ENCODE measurements at regions not wholly inside any gene's neighbourhood (a gene's known extent, or its start where the extent isn't known, plus 50 kb on each side); places are given as distances from the start of the nearest gene placed in this dataset.

DNA sequence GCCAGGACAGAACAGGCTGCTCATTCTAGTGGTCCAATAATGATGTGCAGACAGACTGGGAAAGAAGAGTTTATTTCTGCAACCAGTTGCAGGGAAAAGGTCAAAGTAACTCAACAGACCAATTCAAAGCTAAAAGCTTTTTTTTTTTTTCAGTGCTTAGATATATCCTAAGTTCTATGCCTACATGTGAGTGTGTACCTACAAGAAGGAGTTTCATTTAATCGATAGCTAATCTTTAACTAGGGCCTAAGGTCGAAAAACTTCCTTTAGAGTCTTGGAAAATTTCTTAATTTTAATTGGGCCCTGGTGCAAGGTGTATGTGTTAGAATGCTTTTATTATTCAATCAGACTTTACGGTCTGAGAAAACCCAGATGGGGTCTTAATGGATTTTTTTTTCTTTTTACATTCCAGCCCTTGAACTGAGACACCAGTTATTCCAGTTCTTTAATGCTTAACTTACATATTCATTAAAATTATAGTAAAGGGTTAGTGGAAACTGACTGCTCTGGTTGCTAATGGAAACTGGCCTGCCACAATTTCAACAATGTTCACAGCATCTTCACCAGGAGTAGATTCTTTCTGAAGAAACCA lies 365.3 kb downstream of the MTRR start:
- no peaks in the 10 kb centered on the region for H3K9me3 ChIP-seq
- H3K79me2 ChIP-seq (ENCODE audit: insufficient read depth) = no peaks in the 10 kb centered on the region
- TF ChIP-seq JUND (IDR thresholded peaks at IDR 0.05) = no peak
- TF ChIP-seq FOXM1 (IDR thresholded peaks at IDR 0.05; ENCODE audit: low read depth) = no peak
- TF ChIP-seq, protein P1, sequence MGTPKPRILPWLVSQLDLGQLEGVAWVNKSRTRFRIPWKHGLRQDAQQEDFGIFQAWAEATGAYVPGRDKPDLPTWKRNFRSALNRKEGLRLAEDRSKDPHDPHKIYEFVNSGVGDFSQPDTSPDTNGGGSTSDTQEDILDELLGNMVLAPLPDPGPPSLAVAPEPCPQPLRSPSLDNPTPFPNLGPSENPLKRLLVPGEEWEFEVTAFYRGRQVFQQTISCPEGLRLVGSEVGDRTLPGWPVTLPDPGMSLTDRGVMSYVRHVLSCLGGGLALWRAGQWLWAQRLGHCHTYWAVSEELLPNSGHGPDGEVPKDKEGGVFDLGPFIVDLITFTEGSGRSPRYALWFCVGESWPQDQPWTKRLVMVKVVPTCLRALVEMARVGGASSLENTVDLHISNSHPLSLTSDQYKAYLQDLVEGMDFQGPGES (IDR thresholded peaks at IDR 0.05; ENCODE audit: low read depth, low read length) = no peak
- TF ChIP-seq MXI1 (IDR thresholded peaks at IDR 0.05; ENCODE audit: low read depth, low read length) = no peak
- TF ChIP-seq, protein P2, sequence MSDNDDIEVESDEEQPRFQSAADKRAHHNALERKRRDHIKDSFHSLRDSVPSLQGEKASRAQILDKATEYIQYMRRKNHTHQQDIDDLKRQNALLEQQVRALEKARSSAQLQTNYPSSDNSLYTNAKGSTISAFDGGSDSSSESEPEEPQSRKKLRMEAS (IDR thresholded peaks at IDR 0.05; ENCODE audit: low read depth) = no peak
- TF ChIP-seq SIN3A (IDR thresholded peaks at IDR 0.05; ENCODE audit: borderline replicate concordance, low read depth, low read length) = no peak
- TF ChIP-seq, protein P3, sequence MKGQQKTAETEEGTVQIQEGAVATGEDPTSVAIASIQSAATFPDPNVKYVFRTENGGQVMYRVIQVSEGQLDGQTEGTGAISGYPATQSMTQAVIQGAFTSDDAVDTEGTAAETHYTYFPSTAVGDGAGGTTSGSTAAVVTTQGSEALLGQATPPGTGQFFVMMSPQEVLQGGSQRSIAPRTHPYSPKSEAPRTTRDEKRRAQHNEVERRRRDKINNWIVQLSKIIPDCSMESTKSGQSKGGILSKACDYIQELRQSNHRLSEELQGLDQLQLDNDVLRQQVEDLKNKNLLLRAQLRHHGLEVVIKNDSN (IDR thresholded peaks at IDR 0.05; ENCODE audit: borderline replicate concordance, low read depth) = no peak
- TF ChIP-seq RXRA (IDR thresholded peaks at IDR 0.05; ENCODE audit: borderline replicate concordance, low read depth) = no peak
- no peak for TF ChIP-seq RAD21 (IDR thresholded peaks at IDR 0.05; ENCODE audit: low read length)
- TF ChIP-seq FOXJ3 (CRISPR knock-in tag; IDR thresholded peaks at IDR 0.05) = no peak
- H3K4me3 ChIP-seq (ENCODE audit: low read depth in 2 of 2, low read length in 1 of 2) = no peak overlapping the region
- H3K9ac ChIP-seq = no peak overlapping the region
- no peaks in the 10 kb centered on the region for H3K36me3 ChIP-seq (replicated peaks in 1 of 2; ENCODE audit: control insufficient read depth in 1 of 2, insufficient read depth in 2 of 2, low read length in 1 of 2)
- no peaks in the 10 kb centered on the region for H3K9me2 ChIP-seq
- H3K4me2 ChIP-seq = no peak overlapping the region
- H3K27ac ChIP-seq (ENCODE audit: low read depth in 2 of 2, low read length in 1 of 2) = no peak overlapping the region
- no peak overlapping the region for H2AFZ ChIP-seq (ENCODE audit: low read depth)
- DNase-seq = no peak
- H3K27me3 ChIP-seq (ENCODE audit: insufficient read depth) = no peaks in the 10 kb centered on the region; the same call in 1 of the 2 replicates
- H4K20me1 ChIP-seq (ENCODE audit: insufficient read depth) = no peaks in the 10 kb centered on the region
- 2% methylated on average over 3 of the region's 3 CpGs for WGBS (ENCODE audit: low lambda C conversion rate)
- no peaks in the 10 kb centered on the region for H3F3A ChIP-seq (replicated peaks; ENCODE audit: insufficient read depth)
- ChIA-PET CTCF (no interaction called here), POLR2A (no interaction called here)
- H3K4me1 ChIP-seq (ENCODE audit: control insufficient read depth in 1 of 2, insufficient read depth in 2 of 2, low read depth in 1 of 2, low read length in 1 of 2) = no peaks in the 10 kb centered on the region

DNA sequence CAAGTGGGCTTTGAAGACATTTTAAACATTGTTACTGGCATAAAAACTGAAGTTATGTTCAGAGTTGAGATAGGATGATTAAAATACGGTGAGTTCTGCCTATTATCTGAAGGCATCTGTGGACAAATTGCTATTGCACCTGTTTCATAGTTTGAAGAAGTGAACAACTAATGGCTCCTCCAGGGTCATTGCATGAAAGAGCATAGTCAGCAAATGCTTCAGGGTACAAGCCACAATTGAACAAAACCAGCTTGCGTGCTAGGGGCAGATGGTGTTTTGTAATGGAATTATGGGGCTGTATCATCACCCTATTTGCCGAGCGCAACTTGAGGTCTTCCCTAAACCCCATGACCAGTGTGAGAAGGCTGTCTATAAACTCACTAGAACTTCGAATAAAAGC lies 369.1 kb downstream of the MTRR start:
- no peaks in the 10 kb centered on the region for H4K20me1 ChIP-seq (ENCODE audit: insufficient read depth)
- H3K4me1 ChIP-seq (ENCODE audit: control insufficient read depth in 1 of 2, insufficient read depth in 2 of 2, low read depth in 1 of 2, low read length in 1 of 2) = no peaks in the 10 kb centered on the region
- H3K27ac ChIP-seq (ENCODE audit: low read depth in 2 of 2, low read length in 1 of 2) = no peak overlapping the region
- no peaks in the 10 kb centered on the region for H3K9me2 ChIP-seq
- no peak for DNase-seq
- no peak overlapping the region for H3K9ac ChIP-seq
- no peaks in the 10 kb centered on the region for H3K79me2 ChIP-seq (ENCODE audit: insufficient read depth)
- H2AFZ ChIP-seq (ENCODE audit: low read depth) = no peak overlapping the region
- CTCF ChIA-PET = interaction anchor here (0.9 kb wide), 1 partner anchor 10 kb away, joined by 3 read pairs; no protein-coding TSS in a partner anchor
- no peak overlapping the region for H3K4me3 ChIP-seq (ENCODE audit: low read depth in 2 of 2, low read length in 1 of 2)
- H3K9me3 ChIP-seq = no peaks in the 10 kb centered on the region
- 0% methylated on average over 5 of the region's 5 CpGs for WGBS (ENCODE audit: low lambda C conversion rate)
- H3F3A ChIP-seq (replicated peaks; ENCODE audit: insufficient read depth) = no peaks in the 10 kb centered on the region
- POLR2A ChIA-PET = no interaction called here
- no peak overlapping the region for H3K4me2 ChIP-seq
- no peaks in the 10 kb centered on the region; the same call in 1 of the 2 replicates for H3K27me3 ChIP-seq (ENCODE audit: insufficient read depth)
- H3K36me3 ChIP-seq (replicated peaks in 1 of 2; ENCODE audit: control insufficient read depth in 1 of 2, insufficient read depth in 2 of 2, low read length in 1 of 2) = no peaks in the 10 kb centered on the region
- TF ChIP-seq, protein P4, sequence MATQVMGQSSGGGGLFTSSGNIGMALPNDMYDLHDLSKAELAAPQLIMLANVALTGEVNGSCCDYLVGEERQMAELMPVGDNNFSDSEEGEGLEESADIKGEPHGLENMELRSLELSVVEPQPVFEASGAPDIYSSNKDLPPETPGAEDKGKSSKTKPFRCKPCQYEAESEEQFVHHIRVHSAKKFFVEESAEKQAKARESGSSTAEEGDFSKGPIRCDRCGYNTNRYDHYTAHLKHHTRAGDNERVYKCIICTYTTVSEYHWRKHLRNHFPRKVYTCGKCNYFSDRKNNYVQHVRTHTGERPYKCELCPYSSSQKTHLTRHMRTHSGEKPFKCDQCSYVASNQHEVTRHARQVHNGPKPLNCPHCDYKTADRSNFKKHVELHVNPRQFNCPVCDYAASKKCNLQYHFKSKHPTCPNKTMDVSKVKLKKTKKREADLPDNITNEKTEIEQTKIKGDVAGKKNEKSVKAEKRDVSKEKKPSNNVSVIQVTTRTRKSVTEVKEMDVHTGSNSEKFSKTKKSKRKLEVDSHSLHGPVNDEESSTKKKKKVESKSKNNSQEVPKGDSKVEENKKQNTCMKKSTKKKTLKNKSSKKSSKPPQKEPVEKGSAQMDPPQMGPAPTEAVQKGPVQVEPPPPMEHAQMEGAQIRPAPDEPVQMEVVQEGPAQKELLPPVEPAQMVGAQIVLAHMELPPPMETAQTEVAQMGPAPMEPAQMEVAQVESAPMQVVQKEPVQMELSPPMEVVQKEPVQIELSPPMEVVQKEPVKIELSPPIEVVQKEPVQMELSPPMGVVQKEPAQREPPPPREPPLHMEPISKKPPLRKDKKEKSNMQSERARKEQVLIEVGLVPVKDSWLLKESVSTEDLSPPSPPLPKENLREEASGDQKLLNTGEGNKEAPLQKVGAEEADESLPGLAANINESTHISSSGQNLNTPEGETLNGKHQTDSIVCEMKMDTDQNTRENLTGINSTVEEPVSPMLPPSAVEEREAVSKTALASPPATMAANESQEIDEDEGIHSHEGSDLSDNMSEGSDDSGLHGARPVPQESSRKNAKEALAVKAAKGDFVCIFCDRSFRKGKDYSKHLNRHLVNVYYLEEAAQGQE (IDR thresholded peaks at IDR 0.05; ENCODE audit: low read depth, low read length) = no peak
- no peak for TF ChIP-seq EZH2phosphoT487 (IDR thresholded peaks at IDR 0.05; ENCODE audit: borderline replicate concordance, low read depth)
- TF ChIP-seq, protein P2 (IDR thresholded peaks at IDR 0.05; ENCODE audit: low read depth) = no peak
- no peak for TF ChIP-seq RXRA (IDR thresholded peaks at IDR 0.05; ENCODE audit: borderline replicate concordance, low read depth)
- no peak for TF ChIP-seq SIN3A (IDR thresholded peaks at IDR 0.05; ENCODE audit: borderline replicate concordance, low read depth, low read length)
- TF ChIP-seq, protein P5, sequence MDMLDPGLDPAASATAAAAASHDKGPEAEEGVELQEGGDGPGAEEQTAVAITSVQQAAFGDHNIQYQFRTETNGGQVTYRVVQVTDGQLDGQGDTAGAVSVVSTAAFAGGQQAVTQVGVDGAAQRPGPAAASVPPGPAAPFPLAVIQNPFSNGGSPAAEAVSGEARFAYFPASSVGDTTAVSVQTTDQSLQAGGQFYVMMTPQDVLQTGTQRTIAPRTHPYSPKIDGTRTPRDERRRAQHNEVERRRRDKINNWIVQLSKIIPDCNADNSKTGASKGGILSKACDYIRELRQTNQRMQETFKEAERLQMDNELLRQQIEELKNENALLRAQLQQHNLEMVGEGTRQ (IDR thresholded peaks at IDR 0.05; ENCODE audit: borderline replicate concordance, low read depth, low read length) = no peak
- TF ChIP-seq EP300 (IDR thresholded peaks at IDR 0.05; ENCODE audit: borderline replicate concordance in 1 of 2, low read depth in 1 of 2, low read length in 1 of 2) = no peak
- no peak for TF ChIP-seq RFX5 (IDR thresholded peaks at IDR 0.05; ENCODE audit: low read length)
- no peak for TF ChIP-seq MEF2A (IDR thresholded peaks at IDR 0.05; ENCODE audit: borderline replicate concordance, low read depth)
- TF ChIP-seq RCOR1 (IDR thresholded peaks at IDR 0.05; ENCODE audit: low read length) = no peak
- no peak for TF ChIP-seq SMC3 (IDR thresholded peaks at IDR 0.05; ENCODE audit: low read depth, low read length)
- no peak for TF ChIP-seq CHD2 (IDR thresholded peaks at IDR 0.05; ENCODE audit: low read length, partially characterized antibody)
- TF ChIP-seq YY1 (IDR thresholded peaks at IDR 0.05; ENCODE audit: low read depth) = no peak
- TF ChIP-seq GABPA (IDR thresholded peaks at IDR 0.05; ENCODE audit: low read depth) = no peak

Measured in SK-N-SH (cell line).